ENCODE measurements at regions not wholly inside any gene's neighbourhood (a gene's known extent, or its start where the extent isn't known, plus 50 kb on each side); places are given as distances from the start of the nearest gene placed in this dataset.

DNA sequence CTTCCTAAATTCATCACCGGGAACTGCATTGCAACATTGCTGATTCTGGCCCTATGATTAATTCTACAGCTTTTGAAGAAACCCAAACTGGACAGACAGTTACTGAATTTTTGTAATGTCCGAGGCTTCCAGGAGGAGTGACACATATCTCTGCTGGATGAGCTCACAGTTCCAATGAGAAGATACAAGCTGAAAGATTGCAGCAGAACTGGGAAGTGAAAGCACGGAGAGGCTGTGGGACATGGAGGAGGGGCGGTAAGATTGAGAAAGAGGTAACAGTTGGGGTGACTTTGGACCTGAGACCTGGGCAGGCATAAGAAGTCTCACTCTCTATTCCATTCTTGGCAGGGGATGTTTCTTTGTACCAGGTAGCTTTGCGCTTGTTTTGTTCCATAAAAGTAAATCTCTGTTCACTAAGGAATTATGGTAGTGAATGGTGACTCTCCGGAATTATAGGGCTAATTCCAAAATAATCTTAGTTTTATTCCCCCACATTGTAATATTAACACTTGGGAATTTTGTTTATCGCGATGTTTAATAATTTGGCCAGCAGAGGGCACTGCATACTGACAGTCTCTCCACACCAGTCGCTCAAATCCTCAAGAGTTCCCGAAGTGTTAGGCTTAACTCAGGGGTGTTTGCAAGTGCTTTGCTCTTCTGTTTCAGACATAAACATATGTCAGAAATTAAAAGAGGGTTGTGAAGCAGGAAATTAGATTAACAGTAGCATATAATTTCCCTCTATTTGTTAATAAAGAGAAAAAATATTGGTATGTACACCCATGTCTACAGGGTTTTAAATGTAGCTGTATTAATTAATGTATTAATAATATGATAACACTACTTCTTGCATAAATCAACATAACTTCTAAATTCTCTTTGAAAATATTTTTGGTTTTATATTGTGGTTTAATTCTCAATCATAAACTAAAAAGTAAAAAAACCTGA lies 201.4 kb downstream of the SOCS6 start:
- no peaks in the 10 kb centered on the region for H3K36me3 ChIP-seq (ENCODE audit: control insufficient read depth in 1 of 2, insufficient read depth in 2 of 2, low read length in 2 of 2)
- H3K9me3 ChIP-seq (ENCODE audit: control insufficient read depth in 1 of 2, low read length in 2 of 2) = no peaks in the 10 kb centered on the region
- H3K27me3 ChIP-seq (ENCODE audit: low read depth, low read length) = no peaks in the 10 kb centered on the region
- no peaks in the 10 kb centered on the region for H3K4me1 ChIP-seq (ENCODE audit: control insufficient read depth in 1 of 2, insufficient read depth in 2 of 2, low read length in 2 of 2)
- H3K27ac ChIP-seq (ENCODE audit: low read length) = no peak overlapping the region
- no peak overlapping the region for H3K4me3 ChIP-seq (ENCODE audit: low read depth in 1 of 2, low read length in 2 of 2)

DNA sequence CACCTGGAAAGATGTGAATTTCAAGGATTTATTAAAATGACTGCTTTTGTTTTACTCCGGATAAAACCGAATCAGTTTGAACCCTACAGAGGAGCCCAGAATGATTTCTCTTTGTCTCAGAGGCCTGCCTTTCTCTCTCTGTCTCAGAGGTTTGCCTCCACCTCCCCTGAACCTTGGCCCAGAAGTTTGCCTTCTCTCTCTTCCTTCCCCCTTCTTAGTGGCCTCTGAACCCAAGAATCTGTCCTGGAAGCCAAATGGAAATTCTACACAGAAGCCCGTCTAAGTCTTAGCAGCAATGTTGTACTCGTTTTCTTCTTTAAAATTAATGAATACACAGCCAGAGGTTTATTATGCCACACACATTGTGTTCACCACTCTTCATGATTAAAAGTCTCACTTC lies 200.7 kb downstream of the SOCS6 start:
- Histone ChIP-seq H3K27ac (ENCODE audit: low read length) (no peak overlapping the region), H3K36me3 (ENCODE audit: control insufficient read depth in 1 of 2, insufficient read depth in 2 of 2, low read length in 2 of 2) (no peaks in the 10 kb centered on the region), H3K4me1 (ENCODE audit: control insufficient read depth in 1 of 2, insufficient read depth in 2 of 2, low read length in 2 of 2) (no peaks in the 10 kb centered on the region), H3K27me3 (ENCODE audit: low read depth, low read length) (no peaks in the 10 kb centered on the region), H3K9me3 (ENCODE audit: control insufficient read depth in 1 of 2, low read length in 2 of 2) (no peaks in the 10 kb centered on the region), H3K4me3 (ENCODE audit: low read depth in 1 of 2, low read length in 2 of 2) (no peak overlapping the region)

DNA sequence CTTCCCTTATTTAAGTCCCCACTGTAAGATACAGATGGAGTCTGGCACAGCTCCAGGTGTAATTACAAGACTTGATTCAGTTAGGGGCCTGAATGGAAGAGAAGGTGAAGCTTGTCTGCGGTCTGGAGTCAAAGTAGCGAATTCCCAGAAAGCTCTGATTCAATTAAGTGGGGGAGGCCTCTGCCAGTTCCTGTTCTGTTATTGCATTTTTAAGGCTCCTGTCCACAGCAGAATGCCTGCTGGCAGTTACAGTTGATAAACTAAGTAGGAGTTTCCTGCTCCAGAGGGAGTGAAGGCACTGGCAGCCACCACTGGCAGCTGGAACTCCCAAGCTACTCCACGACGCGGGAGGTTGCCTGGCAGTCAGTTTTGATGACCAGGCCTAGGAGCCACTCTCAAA lies 181.1 kb downstream of the SOCS6 start:
- Histone ChIP-seq H3K27ac (ENCODE audit: low read length) (no peak overlapping the region), H3K27me3 (ENCODE audit: low read depth, low read length) (no peaks in the 10 kb centered on the region), H3K4me3 (ENCODE audit: low read depth in 1 of 2, low read length in 2 of 2) (no peak overlapping the region), H3K9me3 (ENCODE audit: control insufficient read depth in 1 of 2, low read length in 2 of 2) (no peaks in the 10 kb centered on the region), H3K36me3 (ENCODE audit: control insufficient read depth in 1 of 2, insufficient read depth in 2 of 2, low read length in 2 of 2) (no peaks in the 10 kb centered on the region), H3K4me1 (ENCODE audit: control insufficient read depth in 1 of 2, insufficient read depth in 2 of 2, low read length in 2 of 2) (no peaks in the 10 kb centered on the region)

DNA sequence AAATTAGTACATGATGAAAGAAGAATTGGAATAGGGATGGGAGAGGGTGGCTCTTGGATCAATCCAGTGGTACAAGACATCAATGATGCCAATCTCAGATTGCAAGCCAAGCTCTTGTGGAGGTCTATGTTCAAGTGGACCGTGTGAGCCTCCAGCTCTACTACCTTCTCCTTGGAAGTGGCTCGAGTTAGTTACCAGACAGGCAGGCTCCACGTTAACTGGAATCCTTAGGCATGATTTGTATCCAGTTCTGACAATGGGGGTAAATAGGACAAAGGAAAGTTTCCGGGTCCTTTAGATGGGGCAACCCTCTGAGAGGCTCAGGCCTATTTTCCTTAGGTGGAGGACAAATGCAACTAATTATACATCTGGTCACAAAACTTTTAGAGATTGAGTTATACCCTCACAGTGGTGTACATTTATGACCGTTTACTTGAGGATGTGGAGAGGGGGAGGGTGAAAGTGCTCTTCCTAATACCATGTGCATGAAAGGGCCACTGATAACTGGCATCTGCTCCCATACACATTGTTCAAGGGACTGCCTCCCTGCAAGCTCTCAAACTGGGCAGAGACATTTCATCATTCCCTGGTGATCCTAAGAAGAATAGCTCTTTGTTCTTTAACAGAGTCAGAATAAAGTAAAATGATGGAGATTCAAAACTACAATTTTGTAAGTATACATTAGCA lies 180.2 kb downstream of the SOCS6 start:
- Histone ChIP-seq H3K27ac (ENCODE audit: low read length) (no peak overlapping the region), H3K4me1 (ENCODE audit: control insufficient read depth in 1 of 2, insufficient read depth in 2 of 2, low read length in 2 of 2) (peaks cover 0 to 8% of the 10 kb centered on the region in 2 donors), H3K27me3 (ENCODE audit: low read depth, low read length) (no peaks in the 10 kb centered on the region), H3K9me3 (ENCODE audit: control insufficient read depth in 1 of 2, low read length in 2 of 2) (no peaks in the 10 kb centered on the region), H3K4me3 (ENCODE audit: low read depth in 1 of 2, low read length in 2 of 2) (no peak overlapping the region), H3K36me3 (ENCODE audit: control insufficient read depth in 1 of 2, insufficient read depth in 2 of 2, low read length in 2 of 2) (no peaks in the 10 kb centered on the region)

DNA sequence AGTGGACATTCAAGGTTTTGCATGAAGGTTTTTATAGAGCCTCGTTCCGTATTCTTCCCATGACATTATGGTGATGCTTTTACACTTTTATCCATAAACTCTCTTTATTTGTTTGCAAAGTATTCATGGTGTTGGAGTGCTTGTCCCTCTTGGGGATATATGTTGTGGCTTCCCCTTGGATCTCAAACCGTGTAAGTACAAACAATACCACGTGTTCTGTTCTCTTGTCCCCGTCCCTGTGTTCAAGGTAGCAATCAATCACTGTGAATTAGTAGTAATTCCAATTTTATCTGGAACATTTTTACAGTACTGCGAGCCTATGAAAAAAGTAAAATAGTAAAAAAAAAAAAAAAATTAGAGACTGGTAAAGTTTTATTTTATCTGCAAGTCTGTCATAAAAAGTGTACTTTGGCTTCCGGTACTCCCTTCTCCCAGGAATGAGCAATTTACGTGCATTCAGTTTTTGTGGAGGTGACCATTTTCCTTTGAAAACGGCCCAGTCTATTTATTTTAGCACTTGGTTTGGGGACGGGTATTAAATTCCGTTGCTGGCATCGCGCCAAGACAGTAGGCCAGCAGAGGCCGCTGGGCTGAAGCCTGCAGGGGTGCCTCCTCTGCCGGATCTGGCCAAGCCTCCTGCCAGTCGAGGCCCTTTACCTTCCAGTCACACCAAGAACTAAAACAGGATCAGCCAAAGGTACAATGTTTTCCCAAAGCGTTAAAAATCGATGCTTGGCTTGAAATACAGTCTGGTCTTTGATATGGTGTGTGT lies 175.7 kb downstream of the SOCS6 start:
- H3K27ac ChIP-seq (ENCODE audit: low read length) = no peak overlapping the region
- no peaks in the 10 kb centered on the region for H3K27me3 ChIP-seq (ENCODE audit: low read depth, low read length)
- no peaks in the 10 kb centered on the region for H3K36me3 ChIP-seq (ENCODE audit: control insufficient read depth in 1 of 2, insufficient read depth in 2 of 2, low read length in 2 of 2)
- H3K4me1 ChIP-seq (ENCODE audit: control insufficient read depth in 1 of 2, insufficient read depth in 2 of 2, low read length in 2 of 2) = peaks cover 0 to 9% of the 10 kb centered on the region in 2 donors
- no peaks in the 10 kb centered on the region for H3K9me3 ChIP-seq (ENCODE audit: control insufficient read depth in 1 of 2, low read length in 2 of 2)
- peak overlapping the region; percentile 55 to 60 for H3K4me3 ChIP-seq (ENCODE audit: low read depth in 1 of 2, low read length in 2 of 2)

DNA sequence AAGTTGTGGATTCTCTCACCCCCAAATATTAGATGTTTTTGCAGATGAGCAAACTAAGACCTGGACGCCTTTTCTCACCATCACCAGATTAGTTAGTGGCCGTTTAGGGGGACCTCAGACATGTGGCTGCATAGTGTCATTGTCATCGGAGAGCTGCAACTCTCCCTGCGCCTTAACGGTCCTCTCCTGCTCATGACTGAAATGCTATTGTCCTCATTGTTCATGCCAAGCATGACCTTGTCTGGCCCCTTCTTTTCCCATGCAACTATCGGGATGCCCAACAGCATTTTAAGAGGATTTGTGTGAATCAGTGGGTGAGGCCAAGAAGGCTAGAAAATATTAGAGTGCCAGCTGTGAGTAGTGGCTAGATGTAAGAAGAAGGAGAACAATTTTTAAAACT lies 174.2 kb downstream of the SOCS6 start:
- no peaks in the 10 kb centered on the region for H3K36me3 ChIP-seq (ENCODE audit: control insufficient read depth in 1 of 2, insufficient read depth in 2 of 2, low read length in 2 of 2)
- no peak overlapping the region for H3K27ac ChIP-seq (ENCODE audit: low read length)
- peaks cover 0 to 9% of the 10 kb centered on the region in 2 donors for H3K4me1 ChIP-seq (ENCODE audit: control insufficient read depth in 1 of 2, insufficient read depth in 2 of 2, low read length in 2 of 2)
- no peaks in the 10 kb centered on the region for H3K27me3 ChIP-seq (ENCODE audit: low read depth, low read length)
- no peaks in the 10 kb centered on the region for H3K9me3 ChIP-seq (ENCODE audit: control insufficient read depth in 1 of 2, low read length in 2 of 2)
- no peak overlapping the region for H3K4me3 ChIP-seq (ENCODE audit: low read depth in 1 of 2, low read length in 2 of 2)

DNA sequence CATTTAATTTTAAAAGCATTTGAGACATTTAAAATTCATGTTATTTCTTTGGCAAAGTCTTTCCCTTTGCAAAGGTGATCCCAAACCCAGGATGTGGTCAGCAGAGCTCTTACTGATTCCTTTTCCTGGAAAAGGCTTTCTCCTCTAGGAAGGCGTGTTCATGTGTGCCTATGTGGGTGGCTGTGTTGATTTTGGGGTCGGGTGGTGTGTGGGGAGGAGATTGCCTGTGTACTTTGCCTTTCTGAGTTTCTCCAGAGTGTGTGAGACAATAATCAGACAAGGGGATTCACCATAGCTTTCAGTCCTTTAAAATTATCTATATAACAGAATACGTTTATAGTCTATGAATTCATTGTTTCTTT lies 173.2 kb downstream of the SOCS6 start:
- H3K4me1 ChIP-seq (ENCODE audit: control insufficient read depth in 1 of 2, insufficient read depth in 2 of 2, low read length in 2 of 2) = peaks cover 0 to 9% of the 10 kb centered on the region in 2 donors
- no peaks in the 10 kb centered on the region for H3K9me3 ChIP-seq (ENCODE audit: control insufficient read depth in 1 of 2, low read length in 2 of 2)
- H3K27ac ChIP-seq (ENCODE audit: low read length) = no peak overlapping the region
- H3K4me3 ChIP-seq (ENCODE audit: low read depth in 1 of 2, low read length in 2 of 2) = no peak overlapping the region
- H3K36me3 ChIP-seq (ENCODE audit: control insufficient read depth in 1 of 2, insufficient read depth in 2 of 2, low read length in 2 of 2) = no peaks in the 10 kb centered on the region
- no peaks in the 10 kb centered on the region for H3K27me3 ChIP-seq (ENCODE audit: low read depth, low read length)

DNA sequence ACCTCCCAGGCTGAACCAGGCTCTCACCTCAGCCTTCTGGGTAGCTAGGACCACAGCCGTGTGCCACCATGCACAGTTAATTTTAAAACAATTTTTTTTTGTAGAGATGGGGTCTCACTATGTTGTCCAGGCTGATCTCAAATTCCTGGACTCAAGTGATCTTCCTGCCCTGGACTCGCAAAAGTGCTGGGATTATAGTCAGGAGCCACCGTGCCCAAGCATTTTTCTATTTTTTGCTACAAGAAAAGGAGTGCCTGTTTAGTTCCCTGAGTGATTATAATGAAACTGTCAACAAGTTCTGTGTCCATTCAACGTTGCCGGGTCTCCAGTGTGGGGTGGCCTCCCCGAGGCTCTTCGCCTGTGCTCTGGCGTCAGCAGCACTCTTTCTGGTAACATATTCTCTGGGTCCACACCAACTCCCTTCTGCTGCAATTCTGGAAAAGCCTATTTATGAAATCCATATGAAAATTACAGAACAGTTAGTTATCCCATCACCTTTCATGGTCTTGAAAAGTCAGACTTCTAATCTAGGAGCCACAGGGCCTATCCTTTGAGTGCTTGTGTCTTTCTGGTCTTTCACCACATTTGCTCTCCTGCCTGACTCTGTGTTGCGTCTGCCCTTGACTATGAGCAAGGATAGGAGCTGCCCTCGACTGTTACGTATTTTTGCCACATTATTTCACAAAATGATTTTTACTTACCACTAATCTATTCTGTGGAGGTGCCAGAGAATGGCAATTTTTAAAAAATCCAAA lies 172.7 kb downstream of the SOCS6 start:
- Histone ChIP-seq H3K9me3 (ENCODE audit: control insufficient read depth in 1 of 2, low read length in 2 of 2) (no peaks in the 10 kb centered on the region), H3K4me1 (ENCODE audit: control insufficient read depth in 1 of 2, insufficient read depth in 2 of 2, low read length in 2 of 2) (peaks cover 0 to 9% of the 10 kb centered on the region in 2 donors), H3K36me3 (ENCODE audit: control insufficient read depth in 1 of 2, insufficient read depth in 2 of 2, low read length in 2 of 2) (no peaks in the 10 kb centered on the region), H3K4me3 (ENCODE audit: low read depth in 1 of 2, low read length in 2 of 2) (no peak overlapping the region), H3K27me3 (ENCODE audit: low read depth, low read length) (no peaks in the 10 kb centered on the region), H3K27ac (ENCODE audit: low read length) (no peak overlapping the region)

DNA sequence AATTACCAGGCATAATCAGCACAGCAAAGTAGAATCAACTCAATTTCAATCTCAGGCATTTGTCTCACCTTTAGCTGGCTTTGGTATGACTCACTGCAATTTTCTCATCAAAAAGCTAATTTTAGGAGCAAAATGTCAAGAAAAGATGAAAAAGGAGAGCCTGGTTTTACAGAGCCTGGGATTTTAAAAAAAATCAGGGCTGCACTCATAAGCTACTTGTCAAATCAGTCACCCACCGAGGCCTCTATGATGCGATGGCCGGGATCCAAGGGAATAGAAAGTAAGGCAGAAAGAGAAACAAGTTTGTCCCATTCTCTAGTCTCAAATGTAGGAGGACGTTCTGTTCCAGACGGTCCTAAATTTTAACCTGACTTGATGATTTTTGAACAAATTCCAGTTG lies 170.9 kb downstream of the SOCS6 start:
- Histone ChIP-seq H3K4me3 (ENCODE audit: low read depth in 1 of 2, low read length in 2 of 2) (no peak overlapping the region), H3K4me1 (ENCODE audit: control insufficient read depth in 1 of 2, insufficient read depth in 2 of 2, low read length in 2 of 2) (peaks cover 0 to 8% of the 10 kb centered on the region in 2 donors), H3K9me3 (ENCODE audit: control insufficient read depth in 1 of 2, low read length in 2 of 2) (no peaks in the 10 kb centered on the region), H3K36me3 (ENCODE audit: control insufficient read depth in 1 of 2, insufficient read depth in 2 of 2, low read length in 2 of 2) (no peaks in the 10 kb centered on the region), H3K27me3 (ENCODE audit: low read depth, low read length) (no peaks in the 10 kb centered on the region), H3K27ac (ENCODE audit: low read length) (no peak overlapping the region)

DNA sequence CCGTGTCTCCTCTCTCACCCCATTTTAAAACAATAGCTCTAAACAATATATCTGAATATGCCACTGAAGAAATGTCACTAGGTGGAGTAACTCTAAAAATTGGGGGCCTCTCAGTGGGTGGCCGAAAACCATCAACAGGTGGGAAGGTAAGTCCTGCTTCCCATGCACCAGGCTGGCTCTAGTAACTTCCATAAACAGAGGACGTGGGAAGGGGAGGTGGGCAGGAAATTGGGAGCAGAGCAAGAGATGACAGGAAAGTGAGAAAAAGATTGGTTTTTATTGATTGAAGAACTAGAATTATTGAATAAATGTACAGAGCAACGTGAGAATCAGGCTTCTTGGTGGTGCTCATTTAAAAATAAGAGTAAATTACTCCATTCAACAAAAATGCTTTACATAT lies 170.4 kb downstream of the SOCS6 start:
- Histone ChIP-seq H3K4me1 (ENCODE audit: control insufficient read depth in 1 of 2, insufficient read depth in 2 of 2, low read length in 2 of 2) (peaks cover 0 to 3% of the 10 kb centered on the region in 2 donors), H3K36me3 (ENCODE audit: control insufficient read depth in 1 of 2, insufficient read depth in 2 of 2, low read length in 2 of 2) (no peaks in the 10 kb centered on the region), H3K27me3 (ENCODE audit: low read depth, low read length) (no peaks in the 10 kb centered on the region), H3K9me3 (ENCODE audit: control insufficient read depth in 1 of 2, low read length in 2 of 2) (no peaks in the 10 kb centered on the region), H3K27ac (ENCODE audit: low read length) (no peak overlapping the region), H3K4me3 (ENCODE audit: low read depth in 1 of 2, low read length in 2 of 2) (no peak overlapping the region)

DNA sequence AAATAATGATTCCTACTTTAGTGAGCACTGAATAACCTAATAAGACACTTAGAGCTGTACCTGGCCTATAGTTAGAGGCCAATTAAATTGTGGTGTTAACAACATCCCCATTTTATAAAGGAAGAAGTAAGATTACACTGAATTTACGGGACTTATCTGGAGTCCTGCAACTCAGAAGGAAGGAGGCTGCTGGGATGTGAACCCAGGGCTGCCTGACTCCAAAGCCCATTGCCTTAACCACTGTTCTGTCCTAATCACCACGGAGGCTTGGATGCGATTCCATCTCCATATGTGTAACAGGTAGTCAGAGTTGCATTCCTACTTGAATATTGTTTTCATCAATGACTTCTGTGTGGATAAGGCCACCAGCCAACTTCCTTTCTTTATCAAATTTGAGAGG lies 168.9 kb downstream of the SOCS6 start:
- Histone ChIP-seq H3K4me3 (ENCODE audit: low read depth in 1 of 2, low read length in 2 of 2) (no peak overlapping the region), H3K36me3 (ENCODE audit: control insufficient read depth in 1 of 2, insufficient read depth in 2 of 2, low read length in 2 of 2) (no peaks in the 10 kb centered on the region)

More for the DNA sequence above, 168.9 kb downstream of the SOCS6 start:
- Histone ChIP-seq H3K27me3 (ENCODE audit: low read depth, low read length) (no peaks in the 10 kb centered on the region), H3K27ac (ENCODE audit: low read length) (no peak overlapping the region), H3K9me3 (ENCODE audit: control insufficient read depth in 1 of 2, low read length in 2 of 2) (no peaks in the 10 kb centered on the region), H3K4me1 (ENCODE audit: control insufficient read depth in 1 of 2, insufficient read depth in 2 of 2, low read length in 2 of 2) (no peaks in the 10 kb centered on the region)
